Activated CD8-positive, alpha-beta T cell treated with anti-CD3 and anti-CD28 coated beads for 36 hours (primary cell): ENCODE measurements at regions not wholly inside any gene's neighbourhood (a gene's known extent, or its start where the extent isn't known, plus 50 kb on each side); places are given as distances from the start of the nearest gene placed in this dataset.

Experiments
- ATAC-seq: fragments of 200-7000 bp; cut with Tn5 transposase; one replicate; pipeline ENCODE4 v1.10.0; 2021; ENCODE audit warnings: mild to moderate bottlenecking, moderate library complexity
- CTCF ChIA-PET: fragments of 350-600 bp; sonication (Branson Sonifier 250); formaldehyde crosslinking; loops from one replicate; lab custom pipeline; 2021; ENCODE audit warnings: antibody characterized with exemption; lab: Charles Lee
- POLR2A ChIA-PET: fragments of 350-600 bp; sonication (Branson Sonifier 250); formaldehyde crosslinking; loops from one replicate; lab custom pipeline; 2021; ENCODE audit warnings: antibody characterized with exemption; lab: Charles Lee
- DNase-seq: peaks from one replicate; pipeline ENCODE4 v3.0.0-alpha.2; 2020
- H3K27ac Mint-ChIP-seq: one replicate; pipeline ENCODE4 v1.8.0; 2021; ENCODE audit warnings: mild to moderate bottlenecking, mixed read lengths
- H3K27me3 Mint-ChIP-seq: one replicate; pipeline ENCODE4 v1.8.0; 2021; ENCODE audit warnings: mixed read lengths
- H3K36me3 Mint-ChIP-seq: one replicate; pipeline ENCODE4 v1.8.0; 2021; ENCODE audit warnings: low read depth, mixed read lengths
- H3K4me1 Mint-ChIP-seq: one replicate; pipeline ENCODE4 v1.8.0; 2021; ENCODE audit warnings: low read depth, mixed read lengths
- H3K4me3 Mint-ChIP-seq: one replicate; pipeline ENCODE4 v1.8.0; 2021; ENCODE audit warnings: mild to moderate bottlenecking, moderate library complexity, mixed read lengths
- H3K9me3 Mint-ChIP-seq: one replicate; pipeline ENCODE4 v1.8.0; 2021; ENCODE audit warnings: mixed read lengths
- intact Hi-C: fragments of 100-400 bp; cut with micrococcal nuclease; formaldehyde crosslinking; loops from one replicate; pipeline ENCODE4 v1.10.0; 2022
- TF ChIP-seq, protein P1 (sequence below): fragments of 200-600 bp; IDR thresholded peaks from one replicate; pipeline ENCODE4 v1.8.0; 2022; ENCODE audit warnings: antibody characterized with exemption, mild to moderate bottlenecking

DNA sequence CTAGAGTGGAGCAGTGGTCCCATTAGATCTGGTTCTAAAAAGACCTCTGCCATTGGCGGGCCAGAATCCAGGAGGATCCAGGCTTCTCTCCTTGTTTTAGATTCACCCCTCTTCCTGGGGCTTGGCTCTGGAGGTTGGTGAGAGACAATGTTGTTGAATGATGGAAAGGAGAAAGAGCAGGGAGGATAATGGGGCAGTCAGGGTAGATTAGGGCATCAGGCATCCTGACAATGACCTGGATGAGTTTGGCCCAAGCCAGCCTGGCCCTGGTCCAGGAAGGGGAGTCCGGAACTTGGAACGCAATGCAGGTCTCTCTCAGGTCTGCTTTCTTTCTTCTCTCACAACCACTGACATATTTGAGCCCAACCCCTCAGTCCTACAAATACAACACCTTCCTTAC lies 260.1 kb upstream of the RASGRP1 start:
- TF ChIP-seq, protein P1, sequence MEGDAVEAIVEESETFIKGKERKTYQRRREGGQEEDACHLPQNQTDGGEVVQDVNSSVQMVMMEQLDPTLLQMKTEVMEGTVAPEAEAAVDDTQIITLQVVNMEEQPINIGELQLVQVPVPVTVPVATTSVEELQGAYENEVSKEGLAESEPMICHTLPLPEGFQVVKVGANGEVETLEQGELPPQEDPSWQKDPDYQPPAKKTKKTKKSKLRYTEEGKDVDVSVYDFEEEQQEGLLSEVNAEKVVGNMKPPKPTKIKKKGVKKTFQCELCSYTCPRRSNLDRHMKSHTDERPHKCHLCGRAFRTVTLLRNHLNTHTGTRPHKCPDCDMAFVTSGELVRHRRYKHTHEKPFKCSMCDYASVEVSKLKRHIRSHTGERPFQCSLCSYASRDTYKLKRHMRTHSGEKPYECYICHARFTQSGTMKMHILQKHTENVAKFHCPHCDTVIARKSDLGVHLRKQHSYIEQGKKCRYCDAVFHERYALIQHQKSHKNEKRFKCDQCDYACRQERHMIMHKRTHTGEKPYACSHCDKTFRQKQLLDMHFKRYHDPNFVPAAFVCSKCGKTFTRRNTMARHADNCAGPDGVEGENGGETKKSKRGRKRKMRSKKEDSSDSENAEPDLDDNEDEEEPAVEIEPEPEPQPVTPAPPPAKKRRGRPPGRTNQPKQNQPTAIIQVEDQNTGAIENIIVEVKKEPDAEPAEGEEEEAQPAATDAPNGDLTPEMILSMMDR = no peak
- no peak overlapping the region for H3K4me3 Mint-ChIP-seq
- H3K27me3 Mint-ChIP-seq = peaks cover 5% of the 10 kb centered on the region
- no peaks in the 10 kb centered on the region for H3K9me3 Mint-ChIP-seq
- H3K36me3 Mint-ChIP-seq = no peaks in the 10 kb centered on the region
- no peaks in the 10 kb centered on the region for H3K4me1 Mint-ChIP-seq
- no peak for ATAC-seq
- POLR2A ChIA-PET = no interaction called here
- no peak overlapping the region for H3K27ac Mint-ChIP-seq
- CTCF ChIA-PET = interaction anchor here (2.3 kb wide), 1 partner anchor 8 kb away, joined by 7 read pairs; no protein-coding TSS in a partner anchor
- no peak for DNase-seq
- intact Hi-C loops = no loop called here

DNA sequence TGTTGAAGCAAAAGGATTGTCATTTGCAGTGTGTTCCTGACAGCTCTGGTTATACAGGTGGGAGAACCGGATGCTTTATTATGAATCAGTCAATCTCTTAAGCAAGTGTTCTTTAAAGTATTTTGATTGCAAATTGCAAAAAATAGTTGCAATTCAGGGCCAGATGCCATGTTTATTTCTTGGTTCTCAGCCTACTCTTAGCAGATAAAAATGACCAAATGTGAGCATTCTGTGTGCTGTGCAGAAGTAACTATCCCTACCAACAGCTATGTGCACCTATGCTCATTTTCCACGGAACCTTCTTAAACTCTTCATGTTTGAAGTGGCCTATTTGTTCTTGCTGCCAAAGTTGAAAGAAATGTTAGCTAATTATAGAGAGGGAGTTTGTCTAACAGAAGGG lies 262.3 kb upstream of the RASGRP1 start:
- TF ChIP-seq, protein P1 = no peak
- no peaks in the 10 kb centered on the region for H3K36me3 Mint-ChIP-seq
- intact Hi-C loops = no loop called here
- DNase-seq (no peak), ATAC-seq (no peak)
- peaks cover 4% of the 10 kb centered on the region for H3K27me3 Mint-ChIP-seq
- ChIA-PET CTCF (interaction anchor here (2.3 kb wide), 1 partner anchor 10 kb away, joined by 7 read pairs; no protein-coding TSS in a partner anchor), POLR2A (no interaction called here)
- H3K27ac Mint-ChIP-seq = no peak overlapping the region
- no peak overlapping the region for H3K4me3 Mint-ChIP-seq
- no peaks in the 10 kb centered on the region for H3K9me3 Mint-ChIP-seq
- H3K4me1 Mint-ChIP-seq = no peaks in the 10 kb centered on the region

DNA sequence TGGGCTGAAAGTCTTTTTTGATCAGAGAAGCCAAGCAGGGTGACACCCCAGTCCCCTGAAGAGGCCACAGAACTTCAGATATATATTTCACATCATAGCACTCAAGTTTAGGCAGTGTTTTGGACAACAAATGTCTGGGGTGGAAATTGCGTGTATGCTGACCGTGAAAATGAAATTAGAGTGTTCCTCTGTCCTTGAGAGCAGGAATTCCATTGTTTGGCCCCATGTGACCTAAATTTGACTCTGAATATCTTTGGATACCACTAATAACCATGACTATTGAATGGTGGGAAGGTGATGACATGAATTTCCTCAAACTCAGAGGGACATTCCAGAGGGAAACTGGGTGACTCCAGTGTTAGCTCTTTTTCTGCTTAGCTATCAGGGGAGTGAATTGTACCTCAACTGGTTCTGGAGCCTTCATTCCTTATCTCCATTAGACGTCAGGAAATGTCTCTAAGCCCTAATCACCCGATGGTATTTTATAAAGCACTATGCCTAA lies 263.5 kb upstream of the RASGRP1 start:
- TF ChIP-seq, protein P1 = no peak
- H3K4me1 Mint-ChIP-seq = no peaks in the 10 kb centered on the region
- H3K27ac Mint-ChIP-seq = no peak overlapping the region
- H3K27me3 Mint-ChIP-seq = peaks cover 8% of the 10 kb centered on the region
- H3K36me3 Mint-ChIP-seq = no peaks in the 10 kb centered on the region
- CTCF ChIA-PET = interaction anchor here (1.4 kb wide), 1 partner anchor 11 kb away, joined by 6 read pairs; no protein-coding TSS in a partner anchor
- no peaks in the 10 kb centered on the region for H3K9me3 Mint-ChIP-seq
- no peak overlapping the region for H3K4me3 Mint-ChIP-seq
- POLR2A ChIA-PET = no interaction called here
- no peak for ATAC-seq
- no peak for DNase-seq
- intact Hi-C loops = no loop called here

DNA sequence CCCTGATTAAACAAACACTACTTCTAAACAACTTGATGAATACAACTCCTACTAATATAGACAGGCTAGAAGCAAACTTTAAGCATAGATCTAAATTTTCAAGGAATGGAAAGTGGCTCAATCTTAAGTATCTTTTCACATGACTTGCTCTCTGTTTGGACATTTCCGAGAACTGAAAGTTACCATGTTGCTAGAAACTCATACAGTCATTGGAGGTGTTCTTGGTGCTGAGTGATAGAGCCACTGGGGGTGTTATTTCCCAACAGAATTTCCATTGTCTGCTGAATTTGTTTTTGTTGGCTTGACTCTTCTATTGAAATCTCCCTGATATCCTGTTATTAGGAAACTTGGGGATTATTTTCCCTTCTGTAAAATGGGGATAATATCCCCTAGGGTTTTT lies 264.5 kb upstream of the RASGRP1 start:
- intact Hi-C loops = no loop called here
- ChIA-PET POLR2A (no interaction called here), CTCF (interaction anchor here (1.4 kb wide), 1 partner anchor 12 kb away, joined by 6 read pairs; no protein-coding TSS in a partner anchor)
- Mint-ChIP-seq H3K4me3 (no peak overlapping the region), H3K4me1 (no peaks in the 10 kb centered on the region), H3K36me3 (no peaks in the 10 kb centered on the region), H3K27ac (no peak overlapping the region), H3K9me3 (peaks cover 5% of the 10 kb centered on the region), H3K27me3 (peaks cover 13% of the 10 kb centered on the region)
- DNase-seq (no peak), ATAC-seq (no peak)
- TF ChIP-seq, protein P1 = no peak

DNA sequence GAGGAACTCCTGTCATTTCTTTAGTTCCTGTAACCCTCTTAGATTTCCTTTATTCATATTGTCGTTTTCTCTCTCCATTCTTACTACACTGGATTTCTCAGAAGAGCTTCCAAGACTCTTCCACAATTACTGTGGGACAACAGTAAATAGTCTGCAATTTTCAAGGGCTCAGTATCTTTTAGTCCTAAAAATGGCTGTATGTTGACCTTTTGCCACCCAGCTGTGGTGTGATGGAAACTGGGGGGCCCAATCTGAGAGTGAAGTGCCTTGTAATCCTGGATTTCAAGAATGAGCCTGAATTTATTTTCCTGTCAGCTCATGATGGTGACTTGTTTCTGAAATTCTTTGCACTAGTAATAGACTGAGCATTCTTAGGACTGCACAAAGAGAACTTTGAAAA lies 277.6 kb upstream of the RASGRP1 start:
- ChIA-PET POLR2A (no interaction called here), CTCF (interaction anchor here (1.0 kb wide), 1 partner anchor 100 kb away, joined by 3 read pairs; no protein-coding TSS in a partner anchor)
- no peak overlapping the region for H3K27ac Mint-ChIP-seq
- no peaks in the 10 kb centered on the region for H3K9me3 Mint-ChIP-seq
- no peaks in the 10 kb centered on the region for H3K4me1 Mint-ChIP-seq
- H3K4me3 Mint-ChIP-seq = no peak overlapping the region
- no peak for DNase-seq
- ATAC-seq = no peak
- no peaks in the 10 kb centered on the region for H3K36me3 Mint-ChIP-seq
- TF ChIP-seq, protein P1 = no peak
- intact Hi-C loops = no loop called here
- peaks cover 11% of the 10 kb centered on the region for H3K27me3 Mint-ChIP-seq
